ENCODE measurements at regions not wholly inside any gene's neighbourhood (a gene's known extent, or its start where the extent isn't known, plus 50 kb on each side); places are given as distances from the start of the nearest gene placed in this dataset.

GRCh38 chr7:83882551-83882950, 233.6 kb upstream of the SEMA3E start:
- TF ChIP-seq CTCF (IDR thresholded peaks at IDR 0.05; ENCODE audit: low read depth, low read length, missing control alignments): no peak
- no peak overlapping the region for H3K4me3 ChIP-seq (replicated peaks; ENCODE audit: low read depth, low read length)
- DNase-seq (ENCODE audit: extremely low read depth, low read depth): no peak

GRCh38 chr7:83879063-83879462, 230.1 kb upstream of the SEMA3E start:
- H3K4me3 ChIP-seq (replicated peaks; ENCODE audit: low read depth, low read length): no peak overlapping the region
- no peak for DNase-seq (ENCODE audit: extremely low read depth, low read depth)
- TF ChIP-seq CTCF (IDR thresholded peaks at IDR 0.05; ENCODE audit: low read depth, low read length, missing control alignments): no peak

- no peak for TF ChIP-seq CTCF (IDR thresholded peaks at IDR 0.05; ENCODE audit: low read depth, low read length, missing control alignments)
- DNase-seq (ENCODE audit: extremely low read depth, low read depth): no peak
These were observed 229.7 kb upstream of the SEMA3E start for GRCh38 chr7:83878614-83879013.

GRCh38 chr7:83876593-83876992, 227.7 kb upstream of the SEMA3E start:
- no peak for TF ChIP-seq CTCF (IDR thresholded peaks at IDR 0.05; ENCODE audit: low read depth, low read length, missing control alignments)
- H3K4me3 ChIP-seq (replicated peaks; ENCODE audit: low read depth, low read length): no peak overlapping the region
- DNase-seq (ENCODE audit: extremely low read depth, low read depth): no peak

More at GRCh38 chr7:83878614-83879013, 229.7 kb upstream of the SEMA3E start:
- H3K4me3 ChIP-seq (replicated peaks; ENCODE audit: low read depth, low read length): no peak overlapping the region

GRCh38 chr7:83873459-83873858, 224.5 kb upstream of the SEMA3E start:
- DNase-seq (ENCODE audit: extremely low read depth, low read depth): no peak
- TF ChIP-seq CTCF (IDR thresholded peaks at IDR 0.05; ENCODE audit: low read depth, low read length, missing control alignments): no peak
- no peak overlapping the region for H3K4me3 ChIP-seq (replicated peaks; ENCODE audit: low read depth, low read length)

GRCh38 chr7:83872501-83872900, 223.6 kb upstream of the SEMA3E start:
- TF ChIP-seq CTCF (IDR thresholded peaks at IDR 0.05; ENCODE audit: low read depth, low read length, missing control alignments): no peak
- no peak overlapping the region for H3K4me3 ChIP-seq (replicated peaks; ENCODE audit: low read depth, low read length)
- no peak for DNase-seq (ENCODE audit: extremely low read depth, low read depth)

- no peak for TF ChIP-seq CTCF (IDR thresholded peaks at IDR 0.05; ENCODE audit: low read depth, low read length, missing control alignments)
- no peak for DNase-seq (ENCODE audit: extremely low read depth, low read depth)
- H3K4me3 ChIP-seq (replicated peaks; ENCODE audit: low read depth, low read length): no peak overlapping the region
These were observed 221.6 kb upstream of the SEMA3E start for GRCh38 chr7:83870515-83870914.
